HepG2 (cell line): ENCODE measurements at regions not wholly inside any gene's neighbourhood (a gene's known extent, or its start where the extent isn't known, plus 50 kb on each side); places are given as distances from the start of the nearest gene placed in this dataset. TPM values are rescaled to one million over a fixed set of nuclear protein-coding genes. Genes with fewer than 3 reads are reported as not detected.

ENCODE experiments used
- microRNA counts: library from miRNA; unstranded; fragments of <30 nt; microRNA quantifications from one replicate; lab custom pipeline; 2015
- microRNA-seq: library from miRNA; unstranded; fragments of <30 nt; microRNA quantifications from one replicate; pipeline ENCODE4, GENCODE V29; 2020
- small RNA-seq, 3 experiments: library from RNA; depleted of rRNA; stranded (forward); fragments of <200 nt; gene quantifications; one replicate each; pipeline ENCODE3, GENCODE V24; 2012; ENCODE audit warnings: low read depth in 2 of 3, low replicate concordance in 1 of 3; ENCODE audit not compliant: insufficient read length in 3 of 3, insufficient read depth in 2 of 3

MicroRNA genes in the stretch of these regions (microRNA counts, 767-probe panel; counts per million panel counts)
- not detected for microRNA hsa-miR-588 (lab: Ali Mortazavi, UCI)

Small RNAs in the stretch of these regions (microRNA-seq; reads per million reads assigned to microRNA genes)
- gene MIR588 = not detected

Small RNAs in the stretch of these regions (small RNA-seq; reads per million reads assigned to genes)
- 0 reads per million in 3 experiments for gene MIR588
- gene RNU6-200P = 0 reads per million in 3 experiments
